Large intestine (tissue), 3 donors: ENCODE measurements at regions not wholly inside any gene's neighbourhood (a gene's known extent, or its start where the extent isn't known, plus 50 kb on each side); places are given as distances from the start of the nearest gene placed in this dataset.

ENCODE experiments used
- DNase-seq, 2 donors: peaks; one replicate each; pipeline versions ENCODE4 v3.0.0 to v3.0.0-alpha.2; 2013
- H3K27ac ChIP-seq: one replicate; pipeline ENCODE4 v1.5.1; 2013; ENCODE audit warnings: low read length
- H3K27me3 ChIP-seq: 2 replicates; pipeline ENCODE4 v1.6.1; 2013; ENCODE audit warnings: low read length; ENCODE audit not compliant: control insufficient read depth, insufficient read depth
- H3K36me3 ChIP-seq: 2 replicates; pipeline ENCODE4 v1.6.1; 2013; ENCODE audit warnings: low read length; ENCODE audit not compliant: control insufficient read depth, insufficient read depth
- H3K4me1 ChIP-seq: one replicate; pipeline ENCODE4 v1.6.1; 2013; ENCODE audit warnings: low read length; ENCODE audit not compliant: control insufficient read depth, insufficient read depth
- H3K4me3 ChIP-seq: one replicate; pipeline ENCODE4 v1.5.1; 2013; ENCODE audit warnings: low read length
- H3K9me3 ChIP-seq: one replicate; pipeline ENCODE4 v1.6.1; 2013; ENCODE audit warnings: mild to moderate bottlenecking, low read depth, low read length, moderate library complexity; ENCODE audit not compliant: control insufficient read depth
- WGBS: methylation state at CpG from one replicate; pipeline ENCODE4 v1.1.5; 2013; ENCODE audit warnings: low lambda C conversion rate; ENCODE audit not compliant: insufficient coverage; 5-methylcytosine and 5-hydroxymethylcytosine counted together

DNA sequence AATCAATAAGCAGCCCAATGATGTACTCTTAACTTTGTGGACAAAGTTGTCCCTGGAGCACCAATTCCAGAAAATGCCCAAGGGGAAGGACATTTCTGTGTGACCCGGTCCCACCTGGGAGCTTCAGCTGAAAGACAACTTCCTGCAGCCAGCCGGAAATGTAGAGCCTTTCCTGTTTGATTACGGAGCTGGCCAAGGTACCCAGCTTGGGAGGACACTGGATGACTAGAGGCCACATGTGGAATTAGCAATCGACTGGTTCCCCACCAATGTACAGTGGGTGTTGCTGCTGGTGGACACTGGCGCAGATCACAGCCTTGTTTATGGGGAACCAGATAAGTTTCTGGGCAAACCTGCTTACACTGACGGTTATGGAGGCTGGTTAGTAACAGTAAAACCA lies 53.0 kb upstream of the ZC3H15 start:
- H3K27ac ChIP-seq = no peak overlapping the region
- peaks cover 7% of the 10 kb centered on the region for H3K9me3 ChIP-seq
- no peak overlapping the region for H3K4me3 ChIP-seq
- WGBS = no CpG with 5 or more reads among the region's 6 CpGs
- peaks cover 17% of the 10 kb centered on the region for H3K36me3 ChIP-seq
- no peaks in the 10 kb centered on the region for H3K27me3 ChIP-seq
- no peaks in the 10 kb centered on the region for H3K4me1 ChIP-seq
- DNase-seq = no peak

DNA sequence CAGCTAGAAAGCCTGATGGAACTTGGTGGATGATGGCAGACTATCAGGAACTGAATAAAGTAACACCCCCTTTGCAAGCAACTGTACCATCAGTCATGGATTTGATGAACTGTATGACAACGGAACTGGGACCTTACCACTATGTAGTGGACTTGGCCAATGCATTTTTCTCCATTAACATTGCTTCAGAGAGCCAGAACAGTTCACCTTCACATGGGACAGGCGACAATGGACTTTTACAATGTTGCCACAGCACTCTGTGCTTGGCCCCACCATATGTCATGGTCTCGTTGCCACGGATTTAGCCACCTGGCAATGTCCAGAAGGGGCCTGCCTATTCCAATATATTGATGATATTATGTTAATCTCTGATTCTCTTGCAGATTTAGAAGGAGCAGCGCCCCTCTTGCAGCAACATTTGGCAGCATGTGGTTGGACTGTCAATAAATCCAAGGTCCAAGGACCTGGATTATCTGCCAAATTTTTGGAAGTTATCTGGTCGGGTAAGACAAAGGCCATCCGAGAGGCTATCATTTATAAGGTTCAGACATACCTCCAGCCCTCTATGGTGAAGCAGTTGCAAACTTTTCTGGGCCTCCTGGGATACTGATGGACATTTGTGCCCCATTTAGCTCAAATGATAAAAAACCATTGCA lies 52.2 kb upstream of the ZC3H15 start:
- Histone ChIP-seq H3K9me3 (peaks cover 14% of the 10 kb centered on the region), H3K36me3 (peaks cover 17% of the 10 kb centered on the region), H3K27ac (no peak overlapping the region), H3K4me3 (no peak overlapping the region), H3K4me1 (no peaks in the 10 kb centered on the region), H3K27me3 (no peaks in the 10 kb centered on the region)
- DNase-seq = no peak
- WGBS = 100% methylated on average over 1 of the region's 7 CpGs
